Inferior parietal cortex (tissue), 1 donor: ENCODE measurements at regions not wholly inside any gene's neighbourhood (a gene's known extent, or its start where the extent isn't known, plus 50 kb on each side); places are given as distances from the start of the nearest gene placed in this dataset.
"Not testable (repeated sequence)": the region's sequence is repeated elsewhere in the genome, so short reads cannot be mapped to it uniquely, and the experiment has no call there.

ENCODE experiments used
- DNase-seq: peaks from one replicate; pipeline ENCODE4 v3.0.0-alpha.2; 2016; ENCODE audit errors: extremely low spot score

GRCh38 chr1:78715181-78715661 lies 65.6 kb downstream of the IFI44 start:
- DNase-seq, result no peak

GRCh38 chr1:78716186-78716585 lies 66.6 kb downstream of the IFI44 start:
- DNase-seq, result no peak

GRCh38 chr1:78718566-78718965 lies 68.9 kb downstream of the IFI44 start:
- no peak for DNase-seq

- DNase-seq, result no peak
Measured at GRCh38 chr1:78721136-78721535, 71.5 kb downstream of the IFI44 start.

- no peak for DNase-seq
Measured at GRCh38 chr1:78722105-78722504, 72.5 kb downstream of the IFI44 start.

GRCh38 chr1:78722521-78722920 lies 72.9 kb downstream of the IFI44 start:
- DNase-seq, result no peak

GRCh38 chr1:78722947-78723346 lies 73.3 kb downstream of the IFI44 start:
- no peak for DNase-seq

GRCh38 chr1:78726686-78727085 lies 77.1 kb downstream of the IFI44 start:
- no peak for DNase-seq

GRCh38 chr1:78728359-78728758 lies 78.7 kb downstream of the IFI44 start:
- DNase-seq, result no peak

- DNase-seq, result no peak
Measured at GRCh38 chr1:78730054-78730453, 80.4 kb downstream of the IFI44 start.

GRCh38 chr1:78731674-78732073 lies 82.0 kb downstream of the IFI44 start:
- DNase-seq, result no peak

GRCh38 chr1:78737241-78737640 lies 87.6 kb downstream of the IFI44 start:
- no peak for DNase-seq

- DNase-seq, result no peak
Measured at GRCh38 chr1:78743626-78744025, 94.0 kb downstream of the IFI44 start.

- no peak for DNase-seq
Measured at GRCh38 chr1:78745111-78745510, 95.5 kb downstream of the IFI44 start.

GRCh38 chr1:78753679-78754078 lies 104.0 kb downstream of the IFI44 start:
- not testable (repeated sequence) for DNase-seq

GRCh38 chr1:78755986-78756385 lies 106.4 kb downstream of the IFI44 start:
- no peak for DNase-seq

- peak; percentile 18 for DNase-seq
Measured at GRCh38 chr1:78758506-78758905, 108.9 kb downstream of the IFI44 start.

GRCh38 chr1:78759881-78760280 lies 110.2 kb downstream of the IFI44 start:
- DNase-seq, result no peak

- DNase-seq, result no peak
Measured at GRCh38 chr1:78760858-78761257, 111.2 kb downstream of the IFI44 start.

GRCh38 chr1:78762113-78762512 lies 112.5 kb downstream of the IFI44 start:
- no peak for DNase-seq

GRCh38 chr1:78765489-78765888 lies 115.9 kb downstream of the IFI44 start:
- no peak for DNase-seq

GRCh38 chr1:78779831-78780230 lies 130.2 kb downstream of the IFI44 start:
- DNase-seq, result no peak

- no peak for DNase-seq
Measured at GRCh38 chr1:78787544-78787943, 137.9 kb downstream of the IFI44 start.

GRCh38 chr1:78790174-78790573 lies 140.5 kb downstream of the IFI44 start:
- no peak for DNase-seq

- no peak for DNase-seq
Measured at GRCh38 chr1:78792756-78793155, 143.1 kb downstream of the IFI44 start.
